ENCODE measurements at regions not wholly inside any gene's neighbourhood (a gene's known extent, or its start where the extent isn't known, plus 50 kb on each side); places are given as distances from the start of the nearest gene placed in this dataset.
"Not testable (repeated sequence)": the region's sequence is repeated elsewhere in the genome, so short reads cannot be mapped to it uniquely, and the experiment has no call there.

DNA sequence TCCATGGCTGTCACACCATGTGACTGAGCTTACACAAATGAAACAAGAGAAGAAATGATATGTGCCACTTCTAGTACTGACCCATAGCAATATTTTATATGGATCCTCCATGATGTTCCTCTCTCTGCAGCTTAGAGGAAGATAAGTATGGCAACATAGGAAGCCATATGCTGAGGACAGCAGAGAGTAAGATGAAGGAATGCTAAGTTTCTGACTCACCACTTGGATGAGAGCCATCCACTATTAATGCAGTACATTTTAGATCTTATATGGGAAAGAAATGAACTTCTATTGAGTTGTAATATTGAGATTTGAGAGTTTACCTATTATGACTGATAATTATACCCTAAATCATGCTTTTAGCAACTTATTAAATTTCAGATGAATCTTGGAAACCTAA lies 386.9 kb upstream of the MAOA start:
- no peaks in the 10 kb centered on the region for H3K27me3 Mint-ChIP-seq (ENCODE audit: low read depth)
- no peak for DNase-seq
- H3K9me3 Mint-ChIP-seq = no peaks in the 10 kb centered on the region
- H3K36me3 Mint-ChIP-seq (ENCODE audit: insufficient read depth) = no peaks in the 10 kb centered on the region
- H3K4me3 Mint-ChIP-seq = no peak overlapping the region
- ATAC-seq = no peak
- no peaks in the 10 kb centered on the region for H3K4me1 Mint-ChIP-seq (ENCODE audit: low read depth)

DNA sequence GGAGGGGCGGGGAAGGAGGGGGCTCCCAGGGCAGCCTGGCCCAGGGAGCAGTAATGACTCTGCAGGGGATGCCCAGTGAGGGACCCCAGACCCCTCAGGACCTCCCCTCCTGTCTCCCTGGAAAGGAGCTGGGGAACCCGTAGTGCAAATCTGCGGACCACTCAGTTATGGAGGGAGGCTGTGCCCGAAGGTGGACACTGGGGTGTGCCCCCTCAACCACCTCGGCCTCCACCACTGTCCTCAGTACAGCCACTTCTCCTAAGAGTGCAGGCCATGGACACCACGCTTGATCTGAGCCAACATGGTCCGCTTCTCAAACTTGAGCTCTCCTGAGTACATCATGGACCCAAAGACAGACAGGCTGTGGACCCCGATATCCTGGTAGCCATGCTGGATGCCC lies 378.2 kb upstream of the MAOA start:
- ATAC-seq (no peak), DNase-seq (no peak)
- Mint-ChIP-seq H3K36me3 (ENCODE audit: insufficient read depth) (no peaks in the 10 kb centered on the region), H3K9me3 (no peaks in the 10 kb centered on the region), H3K27me3 (ENCODE audit: low read depth) (no peaks in the 10 kb centered on the region), H3K4me1 (ENCODE audit: low read depth) (no peaks in the 10 kb centered on the region), H3K4me3 (no peak overlapping the region)

DNA sequence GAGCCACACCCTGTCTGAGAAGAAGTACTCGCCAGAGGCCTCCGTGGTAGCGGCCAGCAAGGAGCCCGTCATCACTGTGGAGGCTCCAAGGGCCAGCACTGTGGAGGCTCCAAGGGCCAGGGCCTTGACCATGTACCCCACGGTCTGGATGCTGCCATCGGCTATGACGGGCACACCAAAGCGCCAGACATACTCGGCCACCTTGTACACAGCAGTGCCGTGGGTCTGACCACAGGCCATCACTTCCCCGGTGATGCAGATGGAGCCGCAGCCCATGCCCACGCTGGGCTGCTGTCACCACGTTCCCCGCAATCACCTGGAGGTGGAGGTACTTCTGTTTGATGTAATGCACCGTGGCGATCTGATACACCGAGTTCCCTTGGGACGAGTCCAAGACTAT lies 377.7 kb upstream of the MAOA start:
- no peak overlapping the region for H3K4me3 Mint-ChIP-seq
- H3K27me3 Mint-ChIP-seq (ENCODE audit: low read depth) = no peaks in the 10 kb centered on the region

DNA sequence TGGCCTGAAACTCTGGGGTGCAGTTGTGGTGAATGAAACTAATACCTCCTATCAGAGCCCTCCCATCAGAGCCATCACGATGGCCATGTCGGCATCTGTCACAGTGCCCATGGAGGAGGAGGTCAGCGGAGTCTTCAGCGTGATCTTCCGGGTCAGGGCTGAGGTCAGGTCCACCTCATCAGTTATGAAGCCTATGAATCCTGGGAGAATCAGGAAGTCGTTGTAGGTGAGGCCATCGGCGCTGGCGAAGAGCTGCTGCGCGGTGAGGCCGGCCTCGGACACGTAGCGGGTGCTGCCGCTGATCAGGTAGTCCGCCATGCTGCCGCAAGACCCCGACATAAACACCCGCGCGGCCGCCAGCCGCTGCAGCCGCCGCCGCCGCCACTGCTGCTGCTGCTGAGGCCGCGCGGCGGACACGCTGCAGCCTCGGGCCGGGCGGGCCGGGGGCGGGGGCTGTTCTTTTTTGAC lies 376.7 kb upstream of the MAOA start:
- H3K4me1 Mint-ChIP-seq (ENCODE audit: low read depth) = no peaks in the 10 kb centered on the region

More for the DNA sequence above, 377.7 kb upstream of the MAOA start:
- no peak for DNase-seq
- Mint-ChIP-seq H3K4me1 (ENCODE audit: low read depth) (no peaks in the 10 kb centered on the region), H3K9me3 (no peaks in the 10 kb centered on the region), H3K36me3 (ENCODE audit: insufficient read depth) (no peaks in the 10 kb centered on the region)
- ATAC-seq = no peak

DNA sequence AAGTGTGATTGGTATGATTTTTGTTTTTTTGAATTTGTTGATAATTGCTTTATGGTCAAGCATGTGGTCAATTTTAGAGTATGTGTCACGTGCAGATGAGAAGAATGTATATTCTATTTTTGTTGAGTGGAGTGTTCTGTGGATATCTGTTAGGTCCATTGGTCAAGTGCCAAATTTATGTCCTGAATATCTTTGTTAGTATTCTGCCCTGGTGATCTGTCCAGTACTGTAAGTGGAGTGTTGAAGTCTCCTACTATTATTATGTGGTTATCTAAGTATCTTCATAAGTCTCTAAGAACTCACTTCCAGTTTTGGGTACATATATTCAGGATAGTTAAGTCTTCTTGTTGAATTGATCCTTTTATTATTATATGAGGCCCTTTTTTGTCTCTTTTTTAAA lies 372.9 kb upstream of the MAOA start:
- Mint-ChIP-seq H3K27me3 (ENCODE audit: low read depth) (no peaks in the 10 kb centered on the region), H3K4me1 (ENCODE audit: low read depth) (no peaks in the 10 kb centered on the region), H3K9me3 (no peaks in the 10 kb centered on the region), H3K36me3 (ENCODE audit: insufficient read depth) (no peaks in the 10 kb centered on the region), H3K4me3 (no peak overlapping the region)
- DNase-seq (no peak), ATAC-seq (no peak)

More for the DNA sequence above, 376.7 kb upstream of the MAOA start:
- no peaks in the 10 kb centered on the region for H3K36me3 Mint-ChIP-seq (ENCODE audit: insufficient read depth)
- no peaks in the 10 kb centered on the region for H3K27me3 Mint-ChIP-seq (ENCODE audit: low read depth)
- H3K9me3 Mint-ChIP-seq = no peaks in the 10 kb centered on the region
- H3K4me3 Mint-ChIP-seq = no peak overlapping the region
- DNase-seq (no peak), ATAC-seq (no peak)

DNA sequence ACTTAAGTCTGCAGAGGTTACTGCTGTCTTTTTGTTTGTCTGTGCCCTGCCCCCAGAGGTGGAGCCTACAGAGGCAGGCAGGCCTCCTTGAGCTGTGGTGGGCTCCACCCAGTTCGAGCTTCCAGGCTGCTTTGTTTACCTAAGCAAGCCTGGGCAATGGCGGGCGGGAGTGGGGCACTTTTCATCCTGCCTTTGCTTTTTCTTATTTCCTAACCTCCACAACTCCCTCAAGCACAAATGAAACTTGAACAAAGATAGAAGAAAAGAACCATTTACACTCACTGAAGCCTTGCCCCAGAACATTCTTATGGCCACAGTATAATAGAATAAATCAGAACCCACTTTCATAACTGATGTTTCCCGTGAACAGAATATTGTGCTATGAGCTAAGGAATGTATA lies 344.5 kb upstream of the MAOA start:
- H3K4me1 Mint-ChIP-seq (ENCODE audit: low read depth); H3K4me3 Mint-ChIP-seq; DNase-seq; ATAC-seq; H3K27me3 Mint-ChIP-seq (ENCODE audit: low read depth); H3K36me3 Mint-ChIP-seq (ENCODE audit: insufficient read depth); H3K9me3 Mint-ChIP-seq: not testable (repeated sequence)

DNA sequence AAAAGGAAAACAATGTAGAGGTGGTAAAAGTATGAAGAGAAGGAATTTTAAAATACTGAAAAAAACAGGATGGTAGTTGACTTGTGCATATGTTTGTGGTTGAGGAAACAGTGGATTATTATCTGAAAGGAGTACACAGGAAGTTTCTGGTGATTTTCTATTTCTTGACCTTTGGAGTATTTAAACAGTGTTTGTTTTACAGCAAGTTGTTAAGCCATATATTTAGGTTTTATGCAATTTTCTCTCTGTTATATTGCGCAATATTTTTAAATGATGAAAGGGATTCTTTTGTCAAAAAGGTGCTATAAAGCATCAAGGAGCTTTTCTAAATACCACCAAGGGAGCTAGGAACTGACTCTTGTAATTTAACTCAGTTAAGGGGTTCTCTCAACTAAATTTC lies 343.1 kb upstream of the MAOA start:
- Mint-ChIP-seq H3K9me3 (no peaks in the 10 kb centered on the region), H3K4me1 (ENCODE audit: low read depth) (peaks cover 5% of the 10 kb centered on the region), H3K4me3 (no peak overlapping the region), H3K27me3 (ENCODE audit: low read depth) (no peaks in the 10 kb centered on the region), H3K36me3 (ENCODE audit: insufficient read depth) (no peaks in the 10 kb centered on the region)
- DNase-seq = no peak
- ATAC-seq = no peak

DNA sequence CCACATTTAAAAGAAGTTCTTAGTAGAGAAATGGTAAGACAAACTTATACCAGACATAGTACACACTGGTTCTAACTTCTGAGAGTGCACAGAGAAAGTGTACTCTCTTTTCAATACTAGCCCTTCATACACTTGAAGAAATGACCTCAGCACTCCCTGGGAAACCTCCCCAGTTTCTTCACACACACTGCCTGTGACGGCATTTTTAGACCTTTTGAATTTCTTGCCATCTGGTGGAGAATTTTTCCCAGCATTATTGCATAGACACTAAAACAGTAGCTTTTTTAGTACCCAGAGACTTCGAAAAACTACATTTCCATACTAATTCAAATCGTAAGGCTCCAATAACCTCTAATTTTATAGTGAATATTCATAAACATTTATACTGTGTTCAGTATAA lies 341.6 kb upstream of the MAOA start:
- Mint-ChIP-seq H3K9me3 (no peaks in the 10 kb centered on the region), H3K4me1 (ENCODE audit: low read depth) (peaks cover 6% of the 10 kb centered on the region), H3K36me3 (ENCODE audit: insufficient read depth) (no peaks in the 10 kb centered on the region), H3K27me3 (ENCODE audit: low read depth) (no peaks in the 10 kb centered on the region), H3K4me3 (no peak overlapping the region)
- ATAC-seq (no peak), DNase-seq (no peak)

DNA sequence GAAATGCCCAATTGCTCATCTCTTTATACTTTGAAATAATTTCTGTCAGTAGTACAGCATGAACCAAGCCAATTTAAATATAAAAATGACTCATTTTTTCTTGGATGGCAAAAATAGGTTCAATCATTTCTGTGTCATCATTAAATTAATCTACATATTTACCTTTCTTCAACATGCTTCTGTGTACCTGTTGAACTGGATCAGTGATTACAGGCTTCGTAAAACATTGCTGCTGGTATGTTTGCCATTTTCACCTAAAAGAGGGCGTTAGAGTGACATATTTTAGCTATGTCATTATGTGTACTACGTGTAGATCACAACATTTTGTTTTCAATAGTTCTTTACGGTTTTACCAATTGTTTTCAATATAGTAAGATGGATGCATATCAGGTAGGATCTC lies 340.5 kb upstream of the MAOA start:
- Mint-ChIP-seq H3K27me3 (ENCODE audit: low read depth) (no peaks in the 10 kb centered on the region), H3K4me1 (ENCODE audit: low read depth) (peaks cover 6% of the 10 kb centered on the region), H3K36me3 (ENCODE audit: insufficient read depth) (no peaks in the 10 kb centered on the region), H3K4me3 (no peak overlapping the region), H3K9me3 (no peaks in the 10 kb centered on the region)
- DNase-seq (no peak), ATAC-seq (no peak)

DNA sequence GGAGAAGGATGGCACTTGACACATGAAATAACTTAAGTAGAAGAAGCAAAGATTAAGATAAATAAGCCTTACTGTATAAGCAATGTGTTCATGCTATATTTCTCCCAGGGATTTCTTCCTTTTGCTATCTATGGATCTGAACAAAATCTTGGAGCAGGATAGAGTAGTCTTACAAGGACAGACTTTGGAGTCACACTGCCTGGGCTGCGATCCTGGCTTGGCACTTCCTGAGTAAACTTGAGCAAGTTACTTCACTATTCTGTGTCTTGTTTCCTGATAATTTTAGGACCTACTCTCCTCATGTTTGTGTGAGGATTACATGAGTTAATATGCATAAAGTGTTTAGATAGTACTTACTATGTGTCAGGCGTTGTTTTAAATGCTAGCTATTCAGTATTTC lies 340.0 kb upstream of the MAOA start:
- Mint-ChIP-seq H3K27me3 (ENCODE audit: low read depth) (no peaks in the 10 kb centered on the region), H3K36me3 (ENCODE audit: insufficient read depth) (no peaks in the 10 kb centered on the region), H3K4me3 (no peak overlapping the region), H3K9me3 (no peaks in the 10 kb centered on the region), H3K4me1 (ENCODE audit: low read depth) (peaks cover 6% of the 10 kb centered on the region)
- ATAC-seq (no peak), DNase-seq (no peak)

DNA sequence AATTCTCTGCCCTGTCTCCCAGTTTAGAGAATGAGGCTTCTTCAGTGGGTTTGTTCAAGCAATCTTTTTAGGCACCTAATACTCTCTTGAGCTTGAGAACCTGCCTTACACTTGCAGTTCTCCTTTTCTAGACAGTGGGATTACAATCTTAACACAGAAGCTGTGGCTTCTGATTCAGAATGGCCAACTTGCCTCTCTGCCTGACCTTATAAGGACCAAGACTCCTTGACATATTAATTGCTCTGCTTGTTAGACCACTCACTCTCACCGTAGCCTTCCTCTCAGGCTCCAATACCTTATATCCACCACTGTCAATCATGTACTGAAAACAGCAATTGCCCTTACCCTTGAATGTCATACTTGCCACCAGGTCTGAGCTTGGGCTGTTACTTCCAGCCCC lies 338.7 kb upstream of the MAOA start:
- no peak for ATAC-seq
- Mint-ChIP-seq H3K4me1 (ENCODE audit: low read depth) (peaks cover 6% of the 10 kb centered on the region), H3K36me3 (ENCODE audit: insufficient read depth) (no peaks in the 10 kb centered on the region), H3K9me3 (no peaks in the 10 kb centered on the region), H3K4me3 (no peak overlapping the region), H3K27me3 (ENCODE audit: low read depth) (no peaks in the 10 kb centered on the region)
- DNase-seq = no peak

DNA sequence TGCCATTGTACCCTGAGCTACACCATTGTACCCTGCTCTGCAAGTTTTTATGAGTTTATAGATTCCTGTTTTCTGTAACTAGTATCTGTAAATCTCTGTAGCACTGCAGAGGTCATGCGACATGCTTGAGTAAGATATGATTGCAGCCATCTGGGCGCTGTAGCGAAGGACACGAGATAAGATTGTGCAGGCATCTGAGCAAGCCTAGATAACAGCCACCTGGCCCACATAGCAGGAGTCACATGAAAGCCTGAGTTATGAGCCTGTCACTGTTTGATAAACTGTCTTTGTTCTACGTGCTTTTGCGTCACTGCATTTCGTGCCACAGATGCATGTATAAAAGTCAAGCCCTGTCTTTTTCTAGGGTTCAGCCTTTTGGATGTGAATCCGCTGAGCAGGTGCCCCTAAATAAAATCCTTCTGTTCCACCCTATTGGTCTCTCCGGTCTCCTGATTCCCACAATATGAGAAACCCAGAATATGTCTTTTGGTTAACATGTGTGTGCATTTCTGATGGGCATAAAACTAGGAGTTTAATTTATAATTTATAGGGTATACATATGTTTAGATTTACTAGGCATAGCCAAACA lies 327.6 kb upstream of the MAOA start:
- Mint-ChIP-seq H3K4me1 (ENCODE audit: low read depth) (no peaks in the 10 kb centered on the region), H3K9me3 (peaks cover 4% of the 10 kb centered on the region)

DNA sequence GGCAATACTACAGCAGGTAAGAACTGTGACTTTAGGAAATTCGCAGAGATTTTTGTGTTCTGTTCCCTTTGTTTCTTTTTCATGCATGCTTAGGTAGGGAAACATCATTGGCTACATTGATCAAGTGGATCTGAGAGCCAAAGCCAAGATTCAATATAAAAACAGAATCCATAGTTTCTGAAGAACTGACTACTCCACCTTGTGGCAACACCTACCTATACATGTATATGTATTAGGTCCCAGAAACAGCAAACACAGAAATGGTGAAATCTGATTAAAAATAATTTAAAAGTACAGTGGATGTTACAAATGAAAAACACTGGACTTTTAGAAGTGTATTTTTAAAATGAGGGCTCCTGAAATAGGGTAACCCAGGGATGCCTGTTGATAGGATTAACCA lies 322.6 kb upstream of the MAOA start:
- ATAC-seq (no peak), DNase-seq (no peak)
- Mint-ChIP-seq H3K9me3 (peaks cover 4% of the 10 kb centered on the region), H3K4me3 (no peak overlapping the region), H3K36me3 (ENCODE audit: insufficient read depth) (no peaks in the 10 kb centered on the region), H3K27me3 (ENCODE audit: low read depth) (no peaks in the 10 kb centered on the region), H3K4me1 (ENCODE audit: low read depth) (no peaks in the 10 kb centered on the region)

More for the DNA sequence above, 327.6 kb upstream of the MAOA start:
- Mint-ChIP-seq H3K4me3 (no peak overlapping the region), H3K27me3 (ENCODE audit: low read depth) (no peaks in the 10 kb centered on the region), H3K36me3 (ENCODE audit: insufficient read depth) (peaks cover 2% of the 10 kb centered on the region)
- DNase-seq (no peak), ATAC-seq (no peak)

DNA sequence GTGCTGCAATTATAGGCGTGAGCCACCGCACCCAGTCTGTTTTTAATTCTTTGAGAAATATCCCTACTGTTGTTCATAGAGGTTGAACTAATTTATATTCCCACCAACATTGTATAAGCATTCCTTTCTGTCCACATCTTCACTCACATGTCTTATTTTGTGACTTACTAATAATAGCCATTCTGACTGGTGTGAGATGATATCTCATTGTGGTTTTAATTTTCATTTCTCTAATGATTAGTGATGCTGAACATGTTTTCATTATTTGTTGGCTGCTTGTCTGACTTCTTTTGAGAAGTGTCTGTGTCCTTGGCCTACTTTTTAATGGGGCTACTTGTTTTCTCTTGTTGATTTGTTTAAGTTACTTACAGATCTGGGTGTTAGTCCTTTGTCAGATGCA lies 310.9 kb upstream of the MAOA start:
- Mint-ChIP-seq H3K27me3 (ENCODE audit: low read depth) (no peaks in the 10 kb centered on the region), H3K9me3 (no peaks in the 10 kb centered on the region), H3K4me1 (ENCODE audit: low read depth) (peaks cover 11% of the 10 kb centered on the region), H3K36me3 (ENCODE audit: insufficient read depth) (no peaks in the 10 kb centered on the region), H3K4me3 (no peak overlapping the region)
- ATAC-seq (no peak), DNase-seq (no peak)

DNA sequence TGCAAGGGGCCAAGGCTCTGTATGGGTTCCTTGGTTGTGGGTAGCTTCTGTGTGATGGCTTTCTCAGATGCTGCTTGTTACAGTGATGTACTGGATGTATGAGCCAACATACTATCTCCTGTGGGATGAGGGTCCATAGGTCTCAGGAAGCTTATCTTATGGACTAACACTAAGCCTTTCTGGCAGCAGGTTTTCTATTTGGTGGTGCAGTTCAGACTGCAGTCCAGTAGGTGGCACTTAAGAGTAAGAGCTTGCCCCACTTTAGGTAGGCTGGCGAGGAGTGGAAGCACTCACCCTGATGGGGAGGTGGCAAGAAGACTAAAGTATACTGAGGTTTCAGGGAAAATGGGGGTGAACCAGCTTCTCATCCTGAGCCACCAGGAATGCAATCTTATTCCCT lies 306.7 kb upstream of the MAOA start:
- DNase-seq (peak; percentile 18), ATAC-seq (peak in 1 of 2 donors; percentile 70)
- Mint-ChIP-seq H3K4me3 (no peak overlapping the region), H3K27me3 (ENCODE audit: low read depth) (no peaks in the 10 kb centered on the region), H3K9me3 (no peaks in the 10 kb centered on the region), H3K4me1 (ENCODE audit: low read depth) (peaks cover 16% of the 10 kb centered on the region), H3K36me3 (ENCODE audit: insufficient read depth) (no peaks in the 10 kb centered on the region)

DNA sequence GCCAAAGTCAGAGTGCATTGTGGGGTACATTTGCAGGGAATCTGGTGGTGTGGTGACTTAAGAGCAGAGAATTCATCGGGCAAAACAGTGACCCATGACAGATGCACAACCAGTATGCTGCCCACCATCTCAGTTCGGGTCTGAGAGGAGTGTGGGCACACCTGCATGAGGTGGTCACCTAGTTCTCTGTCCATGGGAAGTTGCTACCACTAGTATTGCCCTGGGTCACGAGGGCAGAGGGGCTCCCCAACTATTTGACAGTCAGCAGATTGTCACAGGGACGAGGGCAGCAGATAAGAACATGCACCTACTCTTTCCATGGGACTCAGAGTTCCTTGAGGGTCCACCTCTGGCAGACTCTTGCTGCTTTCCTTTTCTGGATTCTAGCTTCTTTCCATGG lies 305.2 kb upstream of the MAOA start:
- ATAC-seq = no peak
- Mint-ChIP-seq H3K4me3 (no peak overlapping the region), H3K27me3 (ENCODE audit: low read depth) (no peaks in the 10 kb centered on the region)

More for the DNA sequence above, 305.2 kb upstream of the MAOA start:
- no peak for DNase-seq
- Mint-ChIP-seq H3K36me3 (ENCODE audit: insufficient read depth) (no peaks in the 10 kb centered on the region), H3K4me1 (ENCODE audit: low read depth) (peaks cover 8% of the 10 kb centered on the region), H3K9me3 (no peaks in the 10 kb centered on the region)

Data from activated T-cell treated with anti-CD3 and anti-CD28 coated beads, Interleukin-2, amount 50 U/mL, for 4 hours (primary cell).